GM18951 (cell line): ENCODE measurements at regions not wholly inside any gene's neighbourhood (a gene's known extent, or its start where the extent isn't known, plus 50 kb on each side); places are given as distances from the start of the nearest gene placed in this dataset.

Source experiments
- POLR2A ChIP-seq: IDR thresholded peaks from 4 replicates; pipeline ENCODE4 v1.6.1; 2011; ENCODE audit warnings: mild to moderate bottlenecking; ENCODE audit not compliant: insufficient read length, insufficient read depth; ENCODE audit errors: extremely low read depth
- in situ Hi-C: fragments of 300-500 bp; cut with MboI; formaldehyde crosslinking; loops from one replicate; pipeline ENCODE4 v1.12.0; 2022; ENCODE audit warnings: low sequenced_read_pairs, mixed read lengths, inconsistent platforms; ENCODE audit not compliant: unreplicated experiment

DNA sequence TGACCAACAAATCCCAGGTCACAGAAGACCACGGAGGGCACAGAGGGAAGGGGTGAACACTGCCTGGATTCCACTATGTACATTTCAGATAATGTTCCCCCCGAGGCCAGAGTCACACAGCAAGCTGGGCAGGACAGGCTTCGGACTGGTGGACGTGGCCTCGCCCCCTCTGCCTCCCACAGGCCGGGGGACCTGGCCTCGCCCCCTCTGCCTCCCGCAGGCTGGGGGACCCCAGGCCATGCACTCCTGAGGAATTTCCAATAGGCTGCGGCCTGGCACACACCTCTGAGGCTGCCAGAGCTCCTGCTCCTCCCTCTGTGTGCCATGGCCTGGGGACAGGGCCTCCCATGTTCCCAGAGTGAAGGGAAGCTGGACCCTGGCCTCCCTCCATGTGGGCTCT lies 1352.8 kb downstream of the BRD1 start:
- in situ Hi-C loops, result loop anchor here (25.0 kb wide), 1 partner anchor 1263 kb away; no protein-coding TSS in a partner anchor
- no peak for TF ChIP-seq POLR2A

DNA sequence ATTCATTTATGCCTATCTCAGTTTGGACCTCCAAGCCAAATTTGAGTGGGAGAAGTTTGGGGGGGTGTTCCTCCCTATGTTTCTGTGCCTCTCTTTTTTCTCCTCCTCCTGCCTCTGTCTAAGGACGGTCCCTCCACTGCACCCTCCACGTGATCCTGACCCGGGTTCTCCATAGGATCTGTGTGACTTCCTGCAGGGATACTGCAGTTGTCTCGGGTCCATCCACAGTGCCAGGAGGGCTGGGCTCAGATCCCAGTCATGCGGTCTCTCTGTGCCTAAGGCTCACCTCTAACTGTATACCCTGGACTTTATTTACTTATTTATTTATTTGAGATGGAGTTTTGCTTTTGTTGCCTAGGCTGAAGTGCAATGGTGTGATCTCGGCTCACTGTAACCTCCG lies 1354.5 kb downstream of the BRD1 start:
- in situ Hi-C loops, result no loop called here
- TF ChIP-seq POLR2A, result no peak

DNA sequence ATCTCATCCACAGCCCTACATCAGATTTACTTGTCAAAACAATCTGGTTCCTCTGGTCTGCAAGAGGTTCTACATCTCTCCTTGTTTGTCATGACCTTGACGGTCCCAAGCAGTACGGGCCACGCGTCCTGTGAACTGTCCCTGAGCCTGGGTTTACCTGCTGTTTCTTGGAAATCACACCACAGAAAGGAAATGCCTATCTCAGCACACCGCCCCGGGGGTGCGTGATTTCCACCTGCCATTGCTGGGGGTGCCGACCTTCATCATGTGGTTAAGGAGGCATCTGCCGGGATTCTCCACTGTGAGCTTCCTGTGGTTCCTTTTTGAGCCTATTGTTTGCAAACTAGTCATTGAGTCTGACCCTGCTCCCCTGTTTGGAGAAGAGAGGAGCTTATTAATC lies 1363.4 kb downstream of the BRD1 start:
- in situ Hi-C loops, result no loop called here
- no peak for TF ChIP-seq POLR2A

DNA sequence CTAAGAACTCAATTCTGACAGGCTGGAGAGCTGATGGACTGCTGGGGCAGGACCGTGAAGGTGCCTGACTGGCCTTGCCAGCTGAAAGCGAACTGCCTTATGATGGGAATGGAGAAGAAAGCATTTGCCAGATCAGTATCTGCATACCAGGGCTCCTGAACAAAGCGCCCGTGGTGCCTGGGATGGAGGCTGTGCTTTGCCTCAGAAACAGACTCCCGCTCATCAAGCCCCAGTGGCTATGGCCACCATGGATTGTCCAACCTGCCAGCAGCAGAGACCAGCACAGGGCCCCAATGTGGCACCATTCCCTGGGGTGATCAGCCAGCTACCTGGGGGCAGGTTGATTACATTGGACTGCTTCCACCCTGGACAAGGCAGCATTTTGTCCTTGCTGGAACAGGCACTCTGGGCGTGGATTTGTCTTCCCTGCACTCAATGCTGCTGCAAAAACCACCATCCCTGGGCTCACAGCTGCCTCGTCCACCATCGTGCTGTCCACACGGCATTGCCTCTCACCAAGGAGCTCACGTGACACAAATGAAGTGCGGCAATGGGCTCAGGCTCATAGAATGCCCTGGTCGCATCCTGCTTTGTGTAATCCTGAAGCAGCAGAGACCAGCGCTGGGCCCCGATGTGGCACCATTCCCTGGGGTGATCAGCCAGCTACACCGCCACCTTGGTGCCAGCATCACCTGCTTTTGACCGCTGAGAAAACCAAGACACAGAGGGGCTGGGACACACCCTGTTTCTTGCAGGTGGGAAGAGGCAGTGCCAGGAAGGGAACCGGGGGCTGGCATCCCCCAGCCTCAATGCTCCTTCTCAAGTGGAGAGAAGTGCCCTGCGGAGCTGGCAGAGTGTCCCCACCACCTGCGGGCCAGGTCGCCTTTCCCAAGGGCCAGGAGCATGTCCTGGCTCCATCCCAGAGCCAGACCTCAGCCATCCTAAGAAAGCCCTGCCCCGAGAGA lies 1367.5 kb downstream of the BRD1 start:
- TF ChIP-seq POLR2A, result no peak
- in situ Hi-C loops, result no loop called here

DNA sequence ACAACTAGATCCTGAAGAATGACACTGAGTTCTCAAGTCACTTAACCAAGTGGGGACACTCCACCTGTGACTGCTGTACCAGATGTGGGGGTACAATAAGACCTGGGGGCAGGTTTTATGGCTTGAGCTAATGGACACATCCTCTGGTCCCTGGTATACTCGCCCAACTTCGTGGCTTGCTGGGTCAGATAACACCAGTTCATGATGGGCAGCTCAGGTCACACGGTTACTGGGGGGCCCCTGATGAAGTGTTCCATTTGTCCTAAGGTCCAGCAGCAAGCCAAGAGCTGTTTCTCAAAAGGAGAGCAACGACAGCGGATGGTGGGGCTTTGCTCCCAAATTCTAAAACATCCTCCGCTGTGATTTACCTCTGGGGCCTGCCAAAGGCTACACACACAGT lies 1368.4 kb downstream of the BRD1 start:
- in situ Hi-C loops, result no loop called here
- TF ChIP-seq POLR2A, result no peak

DNA sequence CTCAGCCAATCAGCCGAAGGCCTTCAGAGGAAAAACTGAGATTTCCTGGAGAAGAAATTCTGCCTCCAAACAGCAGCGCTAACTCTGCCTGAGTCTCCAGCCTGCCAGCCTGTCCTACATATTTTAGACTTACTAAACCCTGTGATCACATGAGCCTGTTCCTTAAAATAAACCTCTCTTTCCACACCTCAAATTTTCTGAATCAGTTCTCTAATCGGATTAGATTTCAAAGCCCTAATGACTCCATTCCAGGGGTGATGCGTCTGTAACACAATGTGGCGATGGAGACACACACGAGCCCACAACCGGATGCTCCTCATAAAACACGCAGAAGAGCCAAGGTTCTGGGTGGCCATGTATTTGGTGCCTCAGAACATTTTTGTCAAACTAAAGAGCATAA lies 1371.2 kb downstream of the BRD1 start:
- TF ChIP-seq POLR2A, result no peak
- in situ Hi-C loops, result no loop called here

DNA sequence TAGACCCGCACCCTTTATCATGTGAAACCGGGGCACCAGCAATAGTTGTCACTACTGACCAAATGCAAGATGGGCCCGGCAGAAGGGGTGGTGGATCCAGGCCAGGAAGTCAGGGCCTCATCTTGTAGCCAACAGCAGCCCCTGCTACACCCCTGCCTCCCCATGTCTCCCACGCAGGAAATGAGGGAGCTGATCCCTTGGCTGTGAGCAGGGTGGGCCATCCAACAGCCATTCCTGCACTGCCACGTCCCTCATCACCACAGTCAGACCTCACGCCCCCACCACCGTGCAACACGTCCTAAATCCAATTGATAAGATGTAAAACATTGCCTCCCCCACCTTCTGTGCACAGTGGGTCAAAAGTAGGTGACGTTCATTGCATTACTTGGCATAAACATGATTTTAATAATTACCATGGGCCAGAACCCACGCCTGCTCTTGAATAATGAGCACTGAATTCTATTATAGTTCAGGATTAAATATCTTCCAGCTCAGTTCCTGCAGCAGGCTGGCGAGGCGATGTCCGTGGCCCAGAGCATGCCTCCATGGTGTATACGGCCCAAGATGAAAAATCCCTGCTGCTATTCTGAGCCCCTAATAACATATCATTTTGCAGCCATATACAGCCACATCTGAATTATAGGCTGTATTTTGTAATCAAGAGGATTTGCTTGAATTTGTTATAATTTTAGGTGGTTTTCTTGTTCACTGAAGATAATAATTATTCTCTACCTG lies 1373.8 kb downstream of the BRD1 start:
- in situ Hi-C loops, result no loop called here
- TF ChIP-seq POLR2A, result no peak

DNA sequence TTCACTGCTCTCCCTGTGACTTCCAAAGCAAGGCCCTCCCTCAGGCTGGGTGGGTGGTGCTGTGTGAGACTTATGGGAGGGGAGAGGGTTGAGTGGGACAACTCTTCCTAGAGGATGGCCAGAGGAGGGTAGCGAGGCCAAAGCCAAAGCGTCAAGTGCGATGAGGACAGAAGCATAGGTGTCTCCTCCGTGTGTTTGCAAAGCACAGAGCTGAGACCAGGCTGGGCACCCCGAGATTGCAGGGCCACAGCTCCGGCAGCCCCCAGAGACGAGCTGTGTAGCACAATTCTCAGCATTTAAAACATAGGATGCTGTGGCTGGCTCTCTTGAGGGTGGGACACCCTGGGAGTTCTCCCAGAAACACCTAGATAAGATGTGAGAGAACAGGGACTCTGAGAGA lies 1374.5 kb downstream of the BRD1 start:
- no peak for TF ChIP-seq POLR2A

DNA sequence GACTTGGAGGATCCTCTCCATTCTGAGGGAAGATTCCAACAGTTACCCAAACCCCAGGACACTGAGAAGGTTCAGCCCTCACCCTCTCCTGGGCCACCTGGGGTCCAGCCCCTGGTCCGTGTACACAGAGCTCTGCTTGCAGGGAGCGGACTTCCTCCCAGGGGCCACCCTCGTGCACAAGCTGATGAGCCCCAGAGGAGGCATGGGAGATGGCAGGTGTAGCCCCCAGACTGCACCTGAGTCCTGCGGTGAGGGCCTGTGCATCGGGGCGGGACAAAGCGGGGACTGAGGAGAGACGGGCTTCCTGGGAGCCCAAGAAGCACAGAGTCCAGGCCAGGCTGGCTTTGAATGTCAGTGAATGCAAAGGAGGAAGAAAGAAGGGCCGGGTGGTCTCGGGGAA lies 1374.9 kb downstream of the BRD1 start:
- TF ChIP-seq POLR2A, result no peak
- in situ Hi-C loops, result no loop called here

More for the DNA sequence above, 1374.5 kb downstream of the BRD1 start:
- in situ Hi-C loops, result no loop called here

DNA sequence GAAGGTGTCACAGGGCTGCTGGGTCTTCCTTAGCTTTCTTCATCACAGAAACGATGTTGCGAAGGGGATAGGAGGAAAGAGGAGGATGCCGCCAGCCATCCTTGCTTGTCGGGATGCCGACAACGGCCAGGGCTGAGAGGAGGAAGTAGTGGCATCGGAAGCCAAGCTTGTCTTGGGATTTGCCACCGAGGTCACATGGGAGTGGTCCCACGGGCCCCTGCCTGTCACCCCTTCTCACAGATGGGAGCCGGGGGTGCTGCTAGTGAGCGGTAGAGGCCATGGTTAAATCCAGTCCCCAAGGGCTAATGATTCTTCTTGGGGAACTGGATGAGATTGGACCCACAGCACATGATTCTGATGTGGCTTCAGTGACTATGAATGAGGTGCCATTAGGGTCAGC lies 1375.8 kb downstream of the BRD1 start:
- in situ Hi-C loops, result no loop called here

DNA sequence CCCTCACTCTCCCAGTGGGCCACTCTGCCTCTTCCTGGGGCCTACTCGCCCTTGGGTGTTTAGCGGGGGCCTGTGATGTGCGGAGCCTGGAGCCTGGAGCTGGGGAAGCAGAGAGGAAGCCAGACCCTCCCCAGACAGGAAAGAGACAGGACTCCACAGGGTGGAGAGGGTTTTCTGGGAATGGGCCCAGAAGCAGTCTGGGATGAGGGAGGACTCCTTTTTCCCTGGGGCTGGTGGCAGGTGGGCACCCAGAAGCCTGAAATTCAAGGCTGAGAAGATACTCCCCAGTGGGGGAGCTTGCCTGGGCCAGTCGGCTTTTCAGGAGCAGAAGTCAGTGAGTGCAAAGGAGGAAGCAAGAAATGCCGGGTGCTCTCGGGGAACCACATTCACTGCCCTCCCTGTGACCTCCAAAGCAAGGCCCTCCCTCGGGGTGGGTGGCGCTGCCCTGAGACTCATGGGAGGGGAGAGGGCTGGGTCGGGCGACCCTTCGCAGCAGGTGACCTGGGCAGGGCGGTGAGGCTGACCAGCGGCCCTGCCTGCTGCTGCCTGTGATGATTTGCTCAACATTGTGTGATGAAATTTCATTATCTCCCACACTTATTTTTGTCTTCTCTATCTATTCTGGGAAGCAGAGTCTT lies 1377.4 kb downstream of the BRD1 start:
- no peak for TF ChIP-seq POLR2A
- in situ Hi-C loops, result no loop called here

More for the DNA sequence above, 1375.8 kb downstream of the BRD1 start:
- TF ChIP-seq POLR2A, result no peak

DNA sequence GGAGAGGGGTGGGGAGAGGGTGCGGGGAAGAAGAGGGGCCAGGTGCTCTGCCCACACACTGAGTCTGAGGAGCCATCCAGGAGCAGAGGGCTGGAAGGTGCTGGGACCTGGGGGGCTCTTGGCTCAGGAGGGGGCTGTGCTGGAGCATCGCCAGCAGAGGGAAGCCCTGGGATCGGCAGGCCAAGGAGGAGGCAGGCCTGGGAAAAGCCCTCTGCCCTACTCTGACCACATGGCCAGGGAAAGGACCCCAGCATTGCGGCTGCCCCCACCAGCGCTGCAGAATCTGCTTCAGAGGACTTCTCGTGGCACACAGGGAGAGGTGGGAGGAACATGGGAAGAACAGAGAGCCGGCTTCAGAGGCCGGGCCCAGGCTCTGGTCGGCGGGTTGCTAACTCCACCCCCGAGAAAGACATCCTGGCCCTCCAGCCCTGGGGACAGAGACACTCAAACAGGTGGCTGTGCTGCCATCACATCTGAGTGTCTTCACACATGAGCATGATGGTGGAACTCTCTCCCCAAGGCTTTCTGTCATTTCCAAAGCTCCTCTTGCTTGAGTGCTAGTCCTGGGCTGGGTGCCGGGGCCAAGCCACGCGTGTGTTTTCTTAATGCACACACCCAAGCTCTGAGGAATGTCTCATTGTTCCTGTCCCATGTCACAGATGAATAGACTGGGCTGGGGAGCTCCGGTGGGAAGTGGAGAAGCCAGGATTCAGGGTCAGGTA lies 1378.0 kb downstream of the BRD1 start:
- in situ Hi-C loops, result no loop called here
- TF ChIP-seq POLR2A, result no peak

DNA sequence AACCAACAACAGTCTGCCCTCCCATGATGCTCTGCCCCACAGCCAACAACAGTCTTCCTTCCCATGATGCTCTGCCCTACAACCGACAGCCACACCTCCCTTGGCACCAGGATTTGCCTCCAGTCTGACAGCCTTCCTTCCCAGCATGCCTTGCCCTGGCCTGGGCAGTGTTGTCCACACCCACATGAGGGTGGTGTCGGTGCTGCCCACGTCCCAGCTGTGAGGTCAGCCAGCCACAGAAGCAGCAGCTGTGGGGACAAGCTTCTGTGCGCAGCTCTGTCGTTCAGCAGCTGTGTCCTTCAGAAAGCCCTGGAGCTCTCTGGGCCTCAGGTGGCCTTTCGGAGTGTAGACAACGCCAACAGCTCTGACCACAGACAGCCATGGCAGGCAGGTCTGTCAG lies 1378.9 kb downstream of the BRD1 start:
- in situ Hi-C loops, result no loop called here
- no peak for TF ChIP-seq POLR2A
